K562 (cell line): ENCODE measurements at regions not wholly inside any gene's neighbourhood (a gene's known extent, or its start where the extent isn't known, plus 50 kb on each side); places are given as distances from the start of the nearest gene placed in this dataset.

ENCODE experiments used
- ATAC-seq: fragments of 200-7000 bp; cut with Tn5 transposase; 3 replicates; pipeline ENCODE4 v1.9.1; 2020; ENCODE audit warnings: moderate library complexity
- BruUV-seq: library from RNA; stranded (reverse); fragments of 400-500 nt; replicated peaks from 2 replicates; lab custom pipeline; 2021; lab: Mats Ljungman, UMichigan
- CTCF ChIA-PET: fragments of 300-600 bp; formaldehyde crosslinking; extraction: SDS; loops from one replicate; lab custom pipeline; 2021; ENCODE audit warnings: low intra/inter-chr PET ratio; lab: Yijun Ruan, JAX
- POLR2A ChIA-PET: fragments of 300-600, 350-650 bp; sonication (Branson Sonifier 250); formaldehyde crosslinking; extraction: SDS; loops from one replicate; lab custom pipeline; 2021; ENCODE audit warnings: antibody characterized with exemption, inconsistent platforms; lab: Yijun Ruan, JAX
- DNase-seq, 4 experiments: peaks; one replicate each; pipeline versions ENCODE4 v3.0.0 to v3.0.0-alpha.2; 2011 to 2018; ENCODE audit warnings: low spot score in 3 of 4, mixed read lengths in 3 of 4; ENCODE audit errors: extremely low read depth in 1 of 4
- FAIRE-seq: peaks from 2 replicates; lab custom pipeline; 2011; peaks lifted over from hg19 to GRCh38; lab: Jason Lieb, UNC
- H2AFZ ChIP-seq: 2 replicates; pipeline ENCODE4 v1.6.0; 2011; ENCODE audit warnings: low read depth, low read length, control low read depth, inconsistent platforms
- H3K27ac ChIP-seq: fragments of 200-600 bp; 3 replicates; pipeline ENCODE4 v1.8.0; 2011; ENCODE audit warnings: low read depth, mild to moderate bottlenecking, control low read depth, inconsistent platforms, low read length, moderate library complexity, mixed read lengths; ENCODE audit errors: extremely low read depth
- H3K27me3 ChIP-seq, 2 experiments: fragments of 300-600 bp in 1 of 2; 2 replicates in 1 of 2; 3 replicates in 1 of 2; pipeline versions ENCODE4 v1.6.0 to v1.8.0; 2011; ENCODE audit warnings: inconsistent platforms in 2 of 2, low read length in 2 of 2, mild to moderate bottlenecking in 1 of 2, mixed read lengths in 1 of 2, moderate library complexity in 1 of 2; ENCODE audit not compliant: control insufficient read depth in 2 of 2, insufficient read depth in 2 of 2
- H3K36me3 ChIP-seq: fragments of 300-600 bp; 3 replicates; pipeline ENCODE4 v1.8.0; 2011; ENCODE audit warnings: mild to moderate bottlenecking, low read length, inconsistent platforms; ENCODE audit not compliant: control insufficient read depth, insufficient read depth
- H3K4me1 ChIP-seq, 2 experiments: fragments of 200-600 bp in 1 of 2; replicated peaks in 1 of 2; 2 replicates in 1 of 2; 3 replicates in 1 of 2; pipeline versions ENCODE4 v1.5.1 to v1.8.0; 2011; ENCODE audit warnings: inconsistent platforms in 2 of 2, low read length in 2 of 2, mild to moderate bottlenecking in 1 of 2, mixed read lengths in 1 of 2, moderate library complexity in 1 of 2; ENCODE audit not compliant: control insufficient read depth in 2 of 2, insufficient read depth in 2 of 2
- H3K4me2 ChIP-seq: 2 replicates; pipeline ENCODE4 v1.6.1; 2011; ENCODE audit warnings: low read length, control low read depth, inconsistent platforms, mixed read lengths; ENCODE audit not compliant: insufficient read depth
- H3K4me3 ChIP-seq: fragments of 200-600 bp; sonication (generic), shearing (Covaris generic); 2 replicates; pipeline ENCODE4 v1.5.1; 2016; ENCODE audit warnings: control low read depth, inconsistent platforms
- H3K79me2 ChIP-seq: fragments of 200-600 bp; 3 replicates; pipeline ENCODE4 v1.8.0; 2011; ENCODE audit warnings: low read length, inconsistent platforms; ENCODE audit not compliant: control insufficient read depth, insufficient read depth
- H3K9ac ChIP-seq, 2 experiments: 2 replicates each; pipeline versions ENCODE4 v1.6.0 to v1.6.1; 2011; ENCODE audit warnings: low read depth in 2 of 2, low read length in 2 of 2, control low read depth in 1 of 2, inconsistent platforms in 1 of 2, mild to moderate bottlenecking in 1 of 2, mixed read lengths in 1 of 2; ENCODE audit not compliant: insufficient read depth in 1 of 2
- H3K9me1 ChIP-seq: one replicate; pipeline ENCODE4 v1.6.0; 2011; ENCODE audit warnings: inconsistent platforms, mild to moderate bottlenecking, low read length, moderate library complexity; ENCODE audit not compliant: control insufficient read depth, insufficient read depth
- H3K9me3 ChIP-seq: replicated peaks from 2 replicates; pipeline ENCODE4 v1.5.1; 2011; ENCODE audit warnings: low read depth, low read length, inconsistent platforms; ENCODE audit not compliant: control insufficient read depth, insufficient read depth
- H4K20me1 ChIP-seq: replicated peaks from 2 replicates; pipeline ENCODE4 v1.6.1; 2011; ENCODE audit warnings: low read length, inconsistent platforms, mixed read lengths; ENCODE audit not compliant: control insufficient read depth, insufficient read depth
- ADNP ChIP-seq: fragments of 200-800 bp; sonication (Bioruptor generic); IDR thresholded peaks from 2 replicates; pipeline ENCODE4 v1.6.1; 2016; ENCODE audit warnings: missing genetic modification characterization, missing compliant biosample characterization
- ARHGAP35 ChIP-seq: fragments of 450-650 bp; IDR thresholded peaks from 2 replicates; pipeline ENCODE4 v1.6.1; 2018; ENCODE audit not compliant: partially characterized antibody
- CLOCK ChIP-seq: fragments of 250-450 bp; sonication (Bioruptor Pico); IDR thresholded peaks from 2 replicates; pipeline ENCODE4 v1.4.0; 2020; ENCODE audit warnings: mild to moderate bottlenecking, moderate library complexity, borderline replicate concordance
- DIDO1 ChIP-seq: fragments of 450-650 bp; IDR thresholded peaks from 2 replicates; pipeline ENCODE4 v1.6.1; 2016; ENCODE audit warnings: low read depth, missing biosample characterization, missing genetic modification characterization
- DMBX1 ChIP-seq: fragments of 250-450 bp; sonication (Bioruptor Pico); IDR thresholded peaks from 2 replicates; pipeline ENCODE4 v1.8.0; 2022; ENCODE audit warnings: inconsistent platforms, mild to moderate bottlenecking, moderate library complexity, borderline replicate concordance
- KLF13 ChIP-seq: fragments of 450-650 bp; IDR thresholded peaks from 2 replicates; pipeline ENCODE4 v1.6.1; 2016; ENCODE audit warnings: missing genetic modification characterization, low read depth, mild to moderate bottlenecking, missing compliant biosample characterization, moderate library complexity, borderline replicate concordance
- NCOA4 ChIP-seq: fragments of 450-650 bp; IDR thresholded peaks from 2 replicates; pipeline ENCODE4 v1.6.1; 2018; ENCODE audit warnings: mild to moderate bottlenecking; ENCODE audit not compliant: partially characterized antibody
- POLR3G ChIP-seq: IDR thresholded peaks from 2 replicates; pipeline ENCODE4 v1.6.1; 2011; ENCODE audit not compliant: insufficient read length, insufficient replicate concordance; ENCODE audit errors: extremely low read depth
- THRA ChIP-seq: fragments of 450-650 bp; IDR thresholded peaks from 2 replicates; pipeline ENCODE4 v1.6.1; 2017; ENCODE audit warnings: mild to moderate bottlenecking, moderate library complexity
- UBTF ChIP-seq, 2 experiments: IDR thresholded peaks; 2 replicates each; pipeline ENCODE4 v1.6.1; 2012; ENCODE audit warnings: improper control_type of control experiment in 2 of 2, low read depth in 2 of 2, low read length in 2 of 2, borderline replicate concordance in 1 of 2
- ZNF212 ChIP-seq: fragments of 450-650 bp; formaldehyde crosslinking; IDR thresholded peaks from 2 replicates; pipeline ENCODE4 v1.4.0; 2020; ENCODE audit warnings: mild to moderate bottlenecking
- ZNF398 ChIP-seq: fragments of 250-450 bp; sonication (Bioruptor Pico); IDR thresholded peaks from 2 replicates; pipeline ENCODE4 v1.8.0; 2021; ENCODE audit warnings: moderate library complexity, mild to moderate bottlenecking, inconsistent platforms
- ZNF717 ChIP-seq: fragments of 250-450 bp; sonication (Bioruptor Pico); IDR thresholded peaks from 2 replicates; pipeline ENCODE4 v1.5.0; 2021
- WGBS: fragments of 100-300 bp; shearing (Covaris generic); methylation state at CpG from one replicate; pipeline ENCODE4 v1.1.6; 2016; ENCODE audit warnings: low coverage, mixed read lengths; ENCODE audit not compliant: insufficient coverage; ENCODE audit errors: missing lambda C conversion rate; 5-methylcytosine and 5-hydroxymethylcytosine counted together
- in situ Hi-C: fragments of 300-500 bp; cut with MboI; formaldehyde crosslinking; loops from 4 replicates; pipeline ENCODE4 v1.15.0; 2018; ENCODE audit warnings: inconsistent platforms, mixed read lengths
- intact Hi-C: fragments of 100-400 bp; cut with micrococcal nuclease; formaldehyde crosslinking; loops from 2 replicates; pipeline ENCODE4 v1.14.2; 2022

GRCh38 chr2:188889187-188889586 is 85.0 kb upstream of the COL3A1 start:
- TF ChIP-seq ZNF212 (CRISPR knock-in tag) (no peak), NCOA4 (no peak), ADNP (tag) (no peak), KLF13 (tag) (no peak), DIDO1 (tag) (no peak), ARHGAP35 (no peak), DMBX1 (no peak), POLR3G (no peak), UBTF (IDR thresholded peaks at IDR 0.05; ENCODE audit: borderline replicate concordance in 1 of 2, low read depth in 2 of 2, low read length in 2 of 2) (no peak), ZNF398 (no peak), THRA (no peak), ZNF717 (CRISPR knock-in tag) (no peak), CLOCK (no peak)
- ChIA-PET POLR2A (no interaction called here), CTCF (no interaction called here)
- Histone ChIP-seq H3K9me3 (no peaks in the 10 kb centered on the region), H3K4me3 (no peak overlapping the region), H3K4me1 (no peaks in the 10 kb centered on the region), H3K27me3 (no peaks in the 10 kb centered on the region), H3K9ac (no peak overlapping the region), H2AFZ (no peak overlapping the region), H3K79me2 (no peaks in the 10 kb centered on the region), H3K4me2 (no peak overlapping the region), H3K9me1 (no peaks in the 10 kb centered on the region), H3K27ac (no peak overlapping the region), H3K36me3 (no peaks in the 10 kb centered on the region), H4K20me1 (no peaks in the 10 kb centered on the region)
- DNase-seq = no peak
- FAIRE-seq = no peak
- 0% methylated on average over 2 of the region's 2 CpGs for WGBS
- in situ Hi-C loops = no loop called here
- intact Hi-C loops = no loop called here
- no peak for ATAC-seq
- no TSS peak for BruUV-seq
